GM18517 (cell line): ENCODE measurements at regions not wholly inside any gene's neighbourhood (a gene's known extent, or its start where the extent isn't known, plus 50 kb on each side); places are given as distances from the start of the nearest gene placed in this dataset.
"Not testable (repeated sequence)": the region's sequence is repeated elsewhere in the genome, so short reads cannot be mapped to it uniquely, and the experiment has no call there.

ENCODE experiments used
- ATAC-seq: cut with Tn5 transposase; IDR thresholded peaks from one replicate; pipeline ENCODE4 v1.9.1; 2021; ENCODE audit warnings: mild to moderate bottlenecking, moderate library complexity; ENCODE audit not compliant: unreplicated experiment

GRCh38 chr1:196091397-196092135 is 516.7 kb downstream of the KCNT2 start:
- ATAC-seq = no peak

- ATAC-seq = no peak
Observed at GRCh38 chr1:196090226-196090625, 518.0 kb downstream of the KCNT2 start.

DNA sequence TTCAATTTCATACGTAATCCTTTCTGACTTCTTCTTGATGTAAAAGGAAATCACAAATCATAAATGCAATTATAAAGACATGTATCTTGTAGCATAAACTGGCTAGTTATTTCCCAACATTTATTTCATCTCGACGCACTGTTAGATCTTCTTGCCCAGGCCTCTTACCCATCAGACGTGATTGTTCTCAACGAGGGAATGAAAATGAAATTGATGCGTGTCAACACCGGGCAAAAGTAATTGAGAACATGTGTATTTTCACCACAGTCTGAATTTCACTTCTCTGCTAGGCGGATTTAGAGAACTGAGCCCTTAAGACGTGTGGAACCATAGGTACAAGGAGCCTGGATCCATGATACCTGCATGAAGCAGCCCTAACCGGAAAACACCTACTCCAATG is 519.7 kb downstream of the KCNT2 start:
- ATAC-seq = no peak

DNA sequence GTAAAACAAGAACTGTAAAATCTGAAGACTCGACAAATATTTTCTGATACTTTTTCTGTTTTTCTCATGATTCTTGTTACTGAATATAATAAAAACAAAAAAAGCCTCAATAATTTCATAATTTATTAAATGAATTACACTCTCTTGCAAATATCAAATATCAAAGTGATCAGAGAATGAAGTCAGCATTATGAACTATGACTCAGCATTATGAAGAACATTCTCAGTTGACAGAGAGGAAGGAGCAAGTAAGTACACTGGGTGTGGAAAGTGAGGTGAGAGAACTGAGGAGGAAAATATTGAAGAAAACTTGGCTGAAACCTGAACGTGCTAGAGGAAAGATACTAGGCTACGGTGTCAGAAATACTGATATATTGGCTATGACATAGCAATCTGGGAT is 529.5 kb downstream of the KCNT2 start:
- ATAC-seq = no peak

GRCh38 chr1:196075621-196076020 is 532.6 kb downstream of the KCNT2 start:
- no peak for ATAC-seq

DNA sequence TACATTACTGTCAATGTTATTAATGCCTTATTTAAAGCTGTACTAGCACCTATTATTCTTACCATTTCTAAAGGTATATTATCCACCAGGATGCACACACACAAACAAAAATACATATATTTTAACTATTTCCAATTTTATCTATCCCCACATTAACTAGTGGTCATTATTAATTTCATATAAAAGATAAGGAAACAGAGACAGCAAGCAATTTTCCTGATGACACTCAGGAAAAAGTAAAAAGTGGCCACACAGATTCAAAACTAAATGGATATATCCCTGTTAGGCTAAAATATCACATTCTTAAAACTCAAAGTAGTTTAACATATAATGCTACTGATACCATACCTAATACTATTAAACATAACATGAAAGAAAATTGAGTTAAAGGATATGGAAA is 534.1 kb downstream of the KCNT2 start:
- no peak for ATAC-seq

GRCh38 chr1:196071447-196071846 is 536.8 kb downstream of the KCNT2 start:
- no peak for ATAC-seq

- ATAC-seq = no peak
Observed at GRCh38 chr1:196070940-196071339, 537.3 kb downstream of the KCNT2 start.

DNA sequence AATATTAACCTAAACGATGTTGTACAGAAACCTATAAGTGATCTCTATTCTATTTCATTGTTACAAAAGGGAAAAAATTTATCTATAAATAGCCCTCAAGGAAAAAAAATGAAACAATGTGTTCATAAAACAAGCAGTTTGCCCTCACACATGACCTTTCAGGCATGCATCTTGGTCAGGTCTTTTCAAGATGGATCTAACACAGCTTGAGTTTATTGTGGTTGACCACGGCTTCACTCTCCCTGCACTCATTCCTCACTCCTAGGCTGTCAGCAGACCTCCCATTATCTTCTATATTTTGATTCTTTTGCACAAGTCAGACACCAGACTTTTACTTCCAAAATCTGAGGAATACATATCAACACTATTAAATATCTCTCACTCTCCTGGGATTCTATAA is 544.3 kb downstream of the KCNT2 start:
- no peak for ATAC-seq

GRCh38 chr1:196063294-196063693 is 544.9 kb downstream of the KCNT2 start:
- ATAC-seq = no peak

DNA sequence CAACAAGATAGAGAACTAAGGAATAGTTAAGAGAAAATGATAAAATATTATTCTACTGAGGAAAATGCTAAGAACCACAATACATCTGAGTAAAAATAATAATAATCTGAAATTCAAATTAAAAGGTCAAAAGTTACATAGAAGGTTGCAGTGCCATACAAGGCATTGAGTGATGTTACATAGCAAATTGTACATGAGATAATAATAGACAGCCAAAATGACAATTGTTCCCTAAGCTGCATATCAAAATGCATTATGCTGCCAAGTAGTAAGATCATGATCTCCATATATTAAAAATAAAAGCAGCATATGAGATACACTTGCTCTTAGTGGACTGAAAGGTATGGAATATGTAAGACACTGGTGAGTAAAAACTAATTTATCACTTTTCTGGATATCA is 547.7 kb downstream of the KCNT2 start:
- ATAC-seq = no peak

DNA sequence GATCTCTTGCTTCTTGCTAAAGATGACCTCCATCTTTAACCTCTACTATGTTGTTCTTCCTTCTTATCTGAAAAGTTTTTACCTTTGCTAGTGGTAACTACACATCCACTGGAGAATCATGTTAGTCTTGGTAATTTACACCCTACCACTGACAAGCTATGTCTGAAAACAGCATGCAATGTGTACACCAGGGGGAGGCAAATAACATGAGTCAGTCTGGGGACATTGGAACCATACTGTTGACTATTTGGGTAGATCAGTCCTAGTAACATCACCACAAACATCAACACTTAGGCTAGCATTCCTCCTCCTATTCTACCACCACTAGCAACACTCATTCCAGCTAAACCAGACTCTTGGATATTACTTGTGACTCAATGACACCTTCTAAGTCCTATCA is 549.0 kb downstream of the KCNT2 start:
- ATAC-seq = no peak

- ATAC-seq = no peak
Observed at GRCh38 chr1:196056966-196057365, 551.3 kb downstream of the KCNT2 start.

DNA sequence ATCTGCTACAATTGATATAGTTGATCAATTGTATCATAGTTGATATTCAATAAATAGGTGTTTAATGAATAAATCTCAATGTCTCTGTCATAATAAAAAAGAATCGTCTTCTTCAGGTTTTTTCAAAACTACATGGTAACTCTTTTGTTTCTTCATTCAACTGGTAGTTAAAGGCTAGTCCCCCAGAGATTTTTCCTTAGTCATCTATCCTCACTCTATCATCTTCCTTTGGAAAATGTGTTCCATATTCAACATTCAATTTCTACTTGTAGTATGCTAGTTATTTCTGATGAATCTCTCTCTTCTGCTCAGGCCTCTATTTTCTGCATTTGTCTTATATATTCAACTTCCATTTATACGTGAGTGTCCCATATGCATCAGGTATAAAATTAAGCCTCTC is 558.8 kb downstream of the KCNT2 start:
- no peak for ATAC-seq

- ATAC-seq = no peak
Observed at GRCh38 chr1:196043268-196043667, 565.0 kb downstream of the KCNT2 start.

GRCh38 chr1:196034080-196034706 is 574.0 kb downstream of the KCNT2 start:
- ATAC-seq = no peak

DNA sequence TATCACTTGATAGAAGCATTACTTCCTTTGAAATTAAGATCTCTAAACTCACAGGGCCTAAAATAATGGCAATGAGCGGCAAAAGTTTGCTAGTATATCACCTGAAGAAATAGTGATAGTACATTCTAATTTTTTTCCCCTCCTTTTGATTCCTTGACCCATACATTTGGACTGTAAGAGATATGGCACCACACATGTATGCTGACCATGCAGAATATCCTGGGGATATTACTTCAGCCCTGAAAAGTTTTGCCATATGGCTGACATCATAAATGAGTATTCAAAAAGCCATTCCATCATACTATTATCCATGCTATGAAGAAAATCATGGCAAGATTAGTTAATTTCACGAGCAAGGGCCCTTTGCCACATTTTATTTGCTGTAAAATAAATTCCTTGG is 576.9 kb downstream of the KCNT2 start:
- ATAC-seq = not testable (repeated sequence)

DNA sequence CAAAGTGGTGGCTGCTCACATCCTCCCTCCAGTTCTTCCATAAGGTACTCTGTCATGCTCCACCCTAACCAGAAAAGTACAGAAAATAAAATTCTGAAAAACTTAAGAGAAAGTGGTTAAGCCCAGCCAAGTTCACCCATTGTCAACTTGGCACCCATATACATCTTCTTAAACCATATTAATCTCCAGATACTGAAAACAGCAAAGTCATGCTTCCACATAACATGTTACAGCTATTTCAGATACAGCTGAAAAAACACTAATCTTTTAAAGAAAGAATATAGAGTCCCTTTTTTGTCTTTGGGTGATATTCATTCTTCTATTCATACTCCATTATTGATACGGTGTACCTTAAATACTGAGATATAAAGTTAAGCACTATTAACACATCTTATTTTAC is 577.8 kb downstream of the KCNT2 start:
- ATAC-seq = no peak

- no peak for ATAC-seq
Observed at GRCh38 chr1:196029410-196029809, 578.8 kb downstream of the KCNT2 start.

GRCh38 chr1:196027127-196027526 is 581.1 kb downstream of the KCNT2 start:
- ATAC-seq = no peak

- ATAC-seq = not testable (repeated sequence)
Observed at GRCh38 chr1:196021174-196021573, 587.1 kb downstream of the KCNT2 start.

DNA sequence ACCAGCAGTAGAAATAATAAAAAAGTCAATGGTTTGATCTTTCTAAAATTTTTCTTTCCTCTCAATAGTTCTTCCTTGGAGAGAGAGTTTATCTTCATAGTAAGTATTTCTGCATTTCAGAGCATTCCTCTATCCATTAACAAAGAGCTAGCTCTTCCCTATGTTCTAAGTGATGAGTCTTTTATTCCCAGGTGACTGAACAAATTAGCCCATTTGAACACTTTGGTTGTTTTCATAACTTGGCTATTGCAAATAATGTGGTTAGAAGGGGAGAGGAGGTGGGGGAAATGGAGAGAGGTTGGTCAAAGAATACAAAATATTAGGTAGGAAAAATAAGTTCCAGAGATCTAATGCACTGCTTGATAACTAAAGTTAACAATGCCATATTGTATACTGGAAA is 598.9 kb downstream of the KCNT2 start:
- ATAC-seq = no peak

- ATAC-seq = no peak
Observed at GRCh38 chr1:196007763-196008162, 600.5 kb downstream of the KCNT2 start.
